H1 (cell line): ENCODE measurements at regions not wholly inside any gene's neighbourhood (a gene's known extent, or its start where the extent isn't known, plus 50 kb on each side); places are given as distances from the start of the nearest gene placed in this dataset.
"Not testable (repeated sequence)": the region's sequence is repeated elsewhere in the genome, so short reads cannot be mapped to it uniquely, and the experiment has no call there.

Experiments
- CTCF ChIA-PET: fragments of 300-600 bp; sonication (Branson Sonifier 250); formaldehyde crosslinking; loops from one replicate; lab custom pipeline; 2021; ENCODE audit not compliant: partially characterized antibody; lab: Charles Lee
- POLR2A ChIA-PET: fragments of 300-600 bp; sonication (Branson Sonifier 250); formaldehyde crosslinking; loops from one replicate; lab custom pipeline; 2021; ENCODE audit warnings: inconsistent platforms; ENCODE audit not compliant: partially characterized antibody; lab: Charles Lee
- DNase-seq, 2 experiments: peaks; one replicate each; pipeline versions ENCODE4 v3.0.0 to v3.0.0-alpha.2; 2010 to 2022; ENCODE audit warnings: low spot score in 2 of 2, low read depth in 1 of 2, mixed read lengths in 1 of 2
- FAIRE-seq: peaks from 2 replicates; lab custom pipeline; 2011; peaks lifted over from hg19 to GRCh38; lab: Jason Lieb, UNC
- H2AFZ ChIP-seq: 2 replicates; pipeline ENCODE4 v1.8.1; 2012; ENCODE audit warnings: low read length, inconsistent platforms
- H2AK5ac ChIP-seq: 2 replicates; pipeline ENCODE4 v1.6.1; 2013; ENCODE audit warnings: low read depth, low read length
- H2BK120ac ChIP-seq: replicated peaks from 2 replicates; pipeline ENCODE3; 2013; ENCODE audit warnings: low read depth, low read length, inconsistent platforms
- H2BK12ac ChIP-seq: 2 replicates; pipeline ENCODE4 v1.6.1; 2013; ENCODE audit warnings: low read depth, low read length
- H2BK15ac ChIP-seq: 2 replicates; pipeline ENCODE4 v1.6.1; 2013; ENCODE audit warnings: low read length
- H2BK20ac ChIP-seq: 2 replicates; pipeline ENCODE4 v1.6.1; 2013; ENCODE audit warnings: low read length
- H2BK5ac ChIP-seq: 2 replicates; pipeline ENCODE4 v1.6.1; 2013; ENCODE audit warnings: low read depth, low read length
- H3K14ac ChIP-seq: 2 replicates; pipeline ENCODE4 v1.6.1; 2013; ENCODE audit warnings: inconsistent platforms; ENCODE audit not compliant: insufficient read length
- H3K18ac ChIP-seq: 2 replicates; pipeline ENCODE4 v1.6.1; 2013; ENCODE audit warnings: low read length; ENCODE audit errors: extremely low read depth
- H3K23ac ChIP-seq: 2 replicates; pipeline ENCODE4 v1.6.1; 2013; ENCODE audit warnings: inconsistent platforms; ENCODE audit not compliant: insufficient read length
- H3K23me2 ChIP-seq: 2 replicates; pipeline ENCODE4 v1.6.1; 2013; ENCODE audit warnings: low read depth, low read length
- H3K27ac ChIP-seq: 2 replicates; pipeline ENCODE4 v1.6.1; 2011; ENCODE audit warnings: low read depth, low read length, inconsistent platforms
- H3K27me3 ChIP-seq, 4 experiments: replicated peaks in 1 of 4; 1 replicate in 1 of 4; 2 replicates in 3 of 4; pipeline versions ENCODE4 v1.6.1 to v1.8.1; 2011 to 2013; ENCODE audit warnings: low read length in 3 of 4, mild to moderate bottlenecking in 3 of 4, inconsistent platforms in 2 of 4, mixed read lengths in 2 of 4, moderate library complexity in 1 of 4; ENCODE audit not compliant: control insufficient read depth in 3 of 4, insufficient read depth in 3 of 4; ENCODE audit errors: extremely low read depth in 1 of 4
- H3K36me3 ChIP-seq, 4 experiments: 2 replicates each; pipeline versions ENCODE4 v1.6.1 to v1.8.1; 2011 to 2013; ENCODE audit warnings: mild to moderate bottlenecking in 4 of 4, low read length in 3 of 4, moderate library complexity in 2 of 4, control low read depth in 1 of 4, inconsistent platforms in 1 of 4; ENCODE audit not compliant: insufficient read depth in 4 of 4, control insufficient read depth in 2 of 4
- H3K4ac ChIP-seq: replicated peaks from 2 replicates; pipeline ENCODE3; 2013; ENCODE audit warnings: low read length, low read depth, mixed read lengths, inconsistent platforms; ENCODE audit not compliant: insufficient read length
- H3K4me1 ChIP-seq, 4 experiments: replicated peaks in 1 of 4; 1 replicate in 1 of 4; 2 replicates in 3 of 4; pipeline versions ENCODE4 v1.6.1 to v1.8.1; 2011 to 2013; ENCODE audit warnings: low read length in 3 of 4, inconsistent platforms in 2 of 4, mixed read lengths in 1 of 4; ENCODE audit not compliant: insufficient read depth in 4 of 4, control insufficient read depth in 3 of 4
- H3K4me2 ChIP-seq, 2 experiments: 2 replicates each; pipeline versions ENCODE4 v1.6.1 to v1.8.1; 2011 to 2013; ENCODE audit warnings: low read depth in 2 of 2, low read length in 2 of 2, control low read depth in 1 of 2, inconsistent platforms in 1 of 2, mild to moderate bottlenecking in 1 of 2; ENCODE audit not compliant: insufficient read depth in 1 of 2
- H3K4me3 ChIP-seq, 4 experiments: fragments of 200-600, 300-600 bp in 1 of 4; sonication (generic), shearing (Covaris generic), sonication (Bioruptor Twin) in 1 of 4; 2 replicates each; pipeline versions ENCODE4 v1.5.1 to v1.8.1; 2011 to 2016; ENCODE audit warnings: low read length in 4 of 4, low read depth in 3 of 4, control low read depth in 2 of 4, inconsistent platforms in 2 of 4, mild to moderate bottlenecking in 2 of 4, mixed read lengths in 1 of 4, moderate library complexity in 1 of 4; ENCODE audit not compliant: insufficient read depth in 2 of 4; ENCODE audit errors: extremely low read depth in 1 of 4
- H3K56ac ChIP-seq: replicated peaks from 2 replicates; pipeline ENCODE3; 2013; ENCODE audit warnings: low read depth, mild to moderate bottlenecking, mixed read lengths, low read length, inconsistent platforms; ENCODE audit not compliant: insufficient read length
- H3K79me1 ChIP-seq: 2 replicates; pipeline ENCODE4 v1.6.1; 2013; ENCODE audit warnings: low read depth, low read length, control low read depth
- H3K79me2 ChIP-seq, 2 experiments: 2 replicates each; pipeline versions ENCODE4 v1.6.1 to v1.8.1; 2012 to 2013; ENCODE audit warnings: low read length in 2 of 2, mild to moderate bottlenecking in 2 of 2, inconsistent platforms in 1 of 2; ENCODE audit not compliant: insufficient read depth in 2 of 2, control insufficient read depth in 1 of 2
- H3K9ac ChIP-seq, 4 experiments: replicated peaks in 1 of 4; 1 replicate in 1 of 4; 2 replicates in 3 of 4; pipeline versions ENCODE4 v1.6.1 to v1.8.1; 2011 to 2013; ENCODE audit warnings: low read depth in 3 of 4, low read length in 3 of 4, control low read depth in 2 of 4, mild to moderate bottlenecking in 2 of 4, moderate library complexity in 2 of 4, inconsistent platforms in 1 of 4; ENCODE audit errors: extremely low read depth in 1 of 4
- H3K9me3 ChIP-seq, 2 experiments: 2 replicates each; pipeline versions ENCODE4 v1.6.1 to v1.8.1; 2012 to 2013; ENCODE audit warnings: mild to moderate bottlenecking in 2 of 2, moderate library complexity in 2 of 2, control low read depth in 1 of 2, inconsistent platforms in 1 of 2, low read depth in 1 of 2, low read length in 1 of 2, mixed read lengths in 1 of 2; ENCODE audit not compliant: insufficient read depth in 2 of 2
- H4K20me1 ChIP-seq, 2 experiments: replicated peaks in 1 of 2; 2 replicates each; pipeline versions ENCODE3 to v1.8.1; 2011 to 2013; ENCODE audit warnings: inconsistent platforms in 2 of 2, low read length in 2 of 2, mild to moderate bottlenecking in 1 of 2; ENCODE audit not compliant: insufficient read depth in 2 of 2, control insufficient read depth in 1 of 2
- H4K5ac ChIP-seq: 2 replicates; pipeline ENCODE4 v1.6.1; 2013; ENCODE audit warnings: low read length, low read depth, mixed read lengths, inconsistent platforms; ENCODE audit not compliant: insufficient read length
- H4K8ac ChIP-seq: 2 replicates; pipeline ENCODE4 v1.8.0; 2013; ENCODE audit warnings: mild to moderate bottlenecking, moderate library complexity, low read length, inconsistent platforms; ENCODE audit not compliant: insufficient read depth; ENCODE audit errors: extremely low read depth
- H4K91ac ChIP-seq: replicated peaks from 2 replicates; pipeline ENCODE3; 2013; ENCODE audit warnings: low read length, mixed read lengths, inconsistent platforms; ENCODE audit not compliant: insufficient read length
- RAD21 ChIP-seq, 2 experiments: IDR thresholded peaks in 1 of 2; conservative IDR thresholded peaks in 1 of 2; 2 replicates each; pipeline ENCODE4 v1.6.1; 2011; ENCODE audit warnings: low read depth in 2 of 2, low read length in 2 of 2, improper control_type of control experiment in 1 of 2, inconsistent platforms in 1 of 2, mild to moderate bottlenecking in 1 of 2, moderate library complexity in 1 of 2

DNA sequence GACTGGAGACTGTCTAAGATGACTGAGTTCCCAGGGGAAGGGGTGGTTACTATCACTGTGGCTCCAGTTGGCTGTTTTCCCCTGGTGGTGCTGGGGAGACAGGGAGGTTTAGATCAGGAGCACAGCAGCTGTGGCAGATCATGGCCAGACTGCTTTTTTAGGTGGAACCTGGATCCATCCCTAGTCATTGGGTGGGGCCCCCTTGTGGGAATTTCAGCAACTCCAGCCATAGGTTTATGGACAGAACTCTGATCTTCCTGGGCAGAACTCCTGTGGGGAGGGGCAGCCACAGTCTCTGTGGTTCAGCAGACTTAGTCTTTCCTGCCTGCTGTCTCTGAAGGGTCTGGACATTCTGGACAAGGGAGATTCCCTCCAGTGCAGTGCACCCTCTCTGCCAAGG, 917.4 kb upstream of the FOXG1 start:
- H3K18ac ChIP-seq, H3K9me3 ChIP-seq, H2AFZ ChIP-seq, H3K4ac ChIP-seq, H4K20me1 ChIP-seq, H3K23me2 ChIP-seq, POLR2A ChIA-PET, H4K91ac ChIP-seq, CTCF ChIA-PET, H3K79me2 ChIP-seq, H2BK20ac ChIP-seq, H3K4me1 ChIP-seq, H2BK15ac ChIP-seq, FAIRE-seq, H2BK12ac ChIP-seq, H4K8ac ChIP-seq, H2BK5ac ChIP-seq, H2BK120ac ChIP-seq, H3K56ac ChIP-seq, H3K27me3 ChIP-seq, H3K79me1 ChIP-seq, H3K4me3 ChIP-seq, H3K23ac ChIP-seq, H3K36me3 ChIP-seq, H3K4me2 ChIP-seq, H2AK5ac ChIP-seq, H3K9ac ChIP-seq, H3K14ac ChIP-seq, H3K27ac ChIP-seq, H4K5ac ChIP-seq: not testable (repeated sequence)
- peak; percentile 1 to 5; a peak in 1 of 4 replicates for TF ChIP-seq RAD21 (IDR thresholded peaks at IDR 0.05 in 1 of 2, conservative IDR thresholded peaks at IDR 0.05 in 1 of 2; ENCODE audit: low read depth in 2 of 2, low read length in 2 of 2)
- DNase-seq, result peak in 1 of 2 experiments; percentile 52
